A549 (cell line): ENCODE measurements at regions not wholly inside any gene's neighbourhood (a gene's known extent, or its start where the extent isn't known, plus 50 kb on each side); places are given as distances from the start of the nearest gene placed in this dataset.

ENCODE experiments used
- ATAC-seq, 2 experiments: fragments of 200-7000 bp in 1 of 2; fragments of >200 bp in 1 of 2; cut with Nextera tagmentation in 1 of 2; cut with Tn5 transposase in 1 of 2; 3 replicates each; pipeline versions ENCODE4 v1.8.0 to v1.9.1; 2018 to 2020; ENCODE audit warnings: mild to moderate bottlenecking in 1 of 2, moderate library complexity in 1 of 2
- CTCF ChIA-PET: fragments of 300-600 bp; sonication (Branson Sonifier 250); formaldehyde crosslinking; extraction: SDS; loops from one replicate; lab custom pipeline; 2021; ENCODE audit warnings: antibody characterized with exemption, inconsistent platforms; lab: Yijun Ruan, JAX
- POLR2A ChIA-PET: fragments of 350-600 bp; formaldehyde crosslinking; extraction: SDS; loops from one replicate; lab custom pipeline; 2021; ENCODE audit warnings: antibody characterized with exemption, inconsistent platforms; lab: Yijun Ruan, JAX
- DNase-seq, 2 experiments: peaks; one replicate each; pipeline versions ENCODE4 v3.0.0 to v3.0.0-alpha.2; 2011 to 2016; ENCODE audit warnings: low read depth in 1 of 2, low spot score in 1 of 2
- FAIRE-seq: peaks from 2 replicates; lab custom pipeline; 2011; peaks lifted over from hg19 to GRCh38; lab: Jason Lieb, UNC
- H3K27ac ChIP-seq, 2 experiments: fragments of >200 bp; sonication (Bioruptor Twin); formaldehyde crosslinking; 3 replicates each; pipeline ENCODE4 v1.5.1; 2016 to 2017
- H3K4me1 ChIP-seq: fragments of >200 bp; sonication (Bioruptor Twin); formaldehyde crosslinking; 3 replicates; pipeline ENCODE4 v1.6.1; 2016
- H3K4me2 ChIP-seq: fragments of >200 bp; sonication (Bioruptor Twin); formaldehyde crosslinking; 3 replicates; pipeline ENCODE4 v1.6.1; 2016
- H3K4me3 ChIP-seq: fragments of >200 bp; sonication (Bioruptor Twin); formaldehyde crosslinking; 3 replicates; pipeline ENCODE4 v1.5.1; 2016
- H3K9me3 ChIP-seq: fragments of >200 bp; sonication (Bioruptor Twin); formaldehyde crosslinking; 3 replicates; pipeline ENCODE4 v1.6.1; 2016
- EHMT2 ChIP-seq: fragments of 200-600 bp; sonication (generic); IDR thresholded peaks from 2 replicates; pipeline ENCODE4 v1.6.1; 2016; ENCODE audit warnings: antibody characterized with exemption, low read depth, mild to moderate bottlenecking, moderate library complexity
- EP300 ChIP-seq, 2 experiments: fragments of >200 bp; sonication (Bioruptor Twin); formaldehyde crosslinking; IDR thresholded peaks; 2 replicates in 1 of 2; 3 replicates in 1 of 2; pipeline ENCODE4 v1.6.1; 2016 to 2017
- ESRRA ChIP-seq: fragments of 150-350 bp; IDR thresholded peaks from 2 replicates; pipeline ENCODE4 v1.6.1; 2014; ENCODE audit warnings: mild to moderate bottlenecking, low read length, borderline replicate concordance
- HDAC2 ChIP-seq: fragments of 200-600 bp; sonication (generic); IDR thresholded peaks from 2 replicates; pipeline ENCODE4 v1.6.1; 2016
- NFE2L2 ChIP-seq: fragments of 150-350 bp; conservative IDR thresholded peaks from 2 replicates; pipeline ENCODE4 v1.6.1; 2014; ENCODE audit warnings: low read length
- NR3C1 ChIP-seq: fragments of >200 bp; sonication (Bioruptor Twin); formaldehyde crosslinking; IDR thresholded peaks from 3 replicates; pipeline ENCODE4 v1.6.1; 2017
- POLR2A ChIP-seq: IDR thresholded peaks from 2 replicates; pipeline ENCODE4 v1.6.1; 2012; ENCODE audit warnings: mild to moderate bottlenecking, low read length
- RAD21 ChIP-seq, 2 experiments: fragments of >200 bp in 1 of 2; sonication (Bioruptor Twin) in 1 of 2; formaldehyde crosslinking in 1 of 2; IDR thresholded peaks in 1 of 2; conservative IDR thresholded peaks in 1 of 2; 2 replicates in 1 of 2; 3 replicates in 1 of 2; pipeline ENCODE4 v1.6.1; 2012 to 2018; ENCODE audit warnings: inconsistent platforms in 1 of 2
- SMC3 ChIP-seq: fragments of >200 bp; sonication (Bioruptor Twin); formaldehyde crosslinking; IDR thresholded peaks from 3 replicates; pipeline ENCODE4 v1.6.1; 2018; ENCODE audit warnings: inconsistent platforms
- TP53 ChIP-seq: fragments of 250-450 bp; sonication (Bioruptor Pico); IDR thresholded peaks from 2 replicates; pipeline ENCODE4 v1.5.0; 2021; ENCODE audit warnings: mild to moderate bottlenecking, moderate library complexity
- ZNF302 ChIP-seq: fragments of 250-450 bp; sonication (Bioruptor Pico); IDR thresholded peaks from 2 replicates; pipeline ENCODE4 v1.9.0; 2021; ENCODE audit warnings: inconsistent platforms, mild to moderate bottlenecking, moderate library complexity
- WGBS: methylation state at CpG from one replicate; pipeline ENCODE4 v1.1.6; 2017; ENCODE audit errors: missing lambda C conversion rate; 5-methylcytosine and 5-hydroxymethylcytosine counted together
- TF ChIP-seq, protein P1 (sequence below): IDR thresholded peaks from 2 replicates; pipeline ENCODE4 v1.6.1; 2012
- TF ChIP-seq, protein P2 (sequence below): fragments of 200-600 bp; sonication (generic); IDR thresholded peaks from 2 replicates; pipeline ENCODE4 v1.6.1; 2016; ENCODE audit warnings: antibody characterized with exemption, mild to moderate bottlenecking, moderate library complexity
- TF ChIP-seq, protein P3 (sequence below): fragments of 250-450 bp; sonication (Bioruptor Pico); IDR thresholded peaks from 2 replicates; pipeline ENCODE4 v1.5.0; 2020; ENCODE audit warnings: low read depth, mild to moderate bottlenecking, moderate library complexity
- TF ChIP-seq, protein P4 (sequence below): fragments of >200 bp; sonication (Bioruptor Twin); formaldehyde crosslinking; IDR thresholded peaks from 3 replicates; pipeline ENCODE4 v1.5.1; 2016
- TF ChIP-seq, protein P5 (sequence below): fragments of >200 bp; sonication (Bioruptor Twin); formaldehyde crosslinking; IDR thresholded peaks from 3 replicates; pipeline ENCODE4 v1.6.1; 2016

DNA sequence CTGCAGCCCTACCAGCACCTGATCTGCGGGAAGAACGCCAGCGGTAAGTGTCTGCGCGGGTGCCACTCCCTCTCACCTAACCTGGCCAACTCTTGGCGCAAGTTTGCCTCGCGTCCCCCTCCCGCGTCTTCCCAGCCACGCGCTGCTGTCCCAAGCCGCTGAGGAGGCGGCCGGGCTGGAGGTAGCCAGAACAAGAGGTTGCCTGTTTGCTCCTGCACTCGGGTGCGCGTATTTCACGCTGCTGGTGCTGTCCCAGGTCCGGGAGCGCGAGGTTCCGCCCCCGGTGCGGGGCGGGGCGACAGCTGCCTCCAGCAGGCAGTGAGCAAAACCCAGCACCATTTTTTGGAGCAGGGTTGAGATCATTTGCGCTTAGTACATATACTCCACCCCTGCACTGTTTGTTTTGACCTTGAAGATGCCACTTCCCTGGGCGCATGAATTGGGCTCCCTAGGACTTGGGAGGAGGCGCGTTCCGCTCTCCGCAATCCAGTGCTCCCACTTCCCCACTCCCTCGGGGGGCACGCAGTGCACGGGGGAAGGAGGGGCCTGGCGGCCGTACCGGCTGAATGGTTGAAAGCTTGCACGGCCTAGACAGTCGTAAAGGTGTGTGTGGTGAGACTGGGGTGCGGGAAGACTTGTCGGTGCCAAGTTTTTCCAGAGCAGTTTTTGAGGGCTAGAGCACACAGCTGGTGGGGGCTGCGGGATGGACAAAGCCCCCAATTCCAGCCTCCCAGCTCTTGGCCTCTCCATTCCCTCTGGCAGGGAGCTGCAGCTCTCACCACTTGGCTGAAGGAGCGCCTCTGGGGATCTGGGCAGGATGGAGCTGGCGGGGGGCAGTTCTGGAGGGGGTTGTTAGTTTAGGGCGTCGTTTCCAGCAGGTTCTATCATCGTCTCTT, 226.9 kb upstream of the CRY1 start:
- ChIA-PET POLR2A (interaction anchor here (0.6 to 2.1 kb wide), 5 partner anchors 9 to 227 kb away, joined by 3 to 7 read pairs (median 4); partner anchors contain the start of gene CRY1), CTCF (interaction anchor here (1.0 to 10.8 kb wide), 20 partner anchors 8 to 291 kb away, joined by 3 to 128 read pairs (median 4); no protein-coding TSS in a partner anchor)
- WGBS: 2% methylated on average over 44 of the region's 49 CpGs
- peak overlapping the region; percentile 85 to 94 for H3K27ac ChIP-seq
- peak; percentile 32 to 54; a peak in 5 of 6 replicates for ATAC-seq
- peak overlapping the region; percentile 81 for H3K4me2 ChIP-seq
- FAIRE-seq: no peak
- DNase-seq: peak; percentile 81 to 82
- H3K4me1 ChIP-seq: peaks cover 34% of the 10 kb centered on the region; the same call in 2 of the 3 replicates
- TF ChIP-seq, protein P1, sequence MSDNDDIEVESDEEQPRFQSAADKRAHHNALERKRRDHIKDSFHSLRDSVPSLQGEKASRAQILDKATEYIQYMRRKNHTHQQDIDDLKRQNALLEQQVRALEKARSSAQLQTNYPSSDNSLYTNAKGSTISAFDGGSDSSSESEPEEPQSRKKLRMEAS: peak; percentile 33
- TF ChIP-seq TP53 (CRISPR knock-in tag) (no peak), ESRRA (no peak), ZNF302 (CRISPR knock-in tag) (no peak), POLR2A (peak; percentile 46; the same call in 1 of the 2 replicates), SMC3 (no peak; the same call in 2 of the 3 replicates), HDAC2 (peak; percentile 15; the same call in 1 of the 2 replicates)
- TF ChIP-seq, protein P2, sequence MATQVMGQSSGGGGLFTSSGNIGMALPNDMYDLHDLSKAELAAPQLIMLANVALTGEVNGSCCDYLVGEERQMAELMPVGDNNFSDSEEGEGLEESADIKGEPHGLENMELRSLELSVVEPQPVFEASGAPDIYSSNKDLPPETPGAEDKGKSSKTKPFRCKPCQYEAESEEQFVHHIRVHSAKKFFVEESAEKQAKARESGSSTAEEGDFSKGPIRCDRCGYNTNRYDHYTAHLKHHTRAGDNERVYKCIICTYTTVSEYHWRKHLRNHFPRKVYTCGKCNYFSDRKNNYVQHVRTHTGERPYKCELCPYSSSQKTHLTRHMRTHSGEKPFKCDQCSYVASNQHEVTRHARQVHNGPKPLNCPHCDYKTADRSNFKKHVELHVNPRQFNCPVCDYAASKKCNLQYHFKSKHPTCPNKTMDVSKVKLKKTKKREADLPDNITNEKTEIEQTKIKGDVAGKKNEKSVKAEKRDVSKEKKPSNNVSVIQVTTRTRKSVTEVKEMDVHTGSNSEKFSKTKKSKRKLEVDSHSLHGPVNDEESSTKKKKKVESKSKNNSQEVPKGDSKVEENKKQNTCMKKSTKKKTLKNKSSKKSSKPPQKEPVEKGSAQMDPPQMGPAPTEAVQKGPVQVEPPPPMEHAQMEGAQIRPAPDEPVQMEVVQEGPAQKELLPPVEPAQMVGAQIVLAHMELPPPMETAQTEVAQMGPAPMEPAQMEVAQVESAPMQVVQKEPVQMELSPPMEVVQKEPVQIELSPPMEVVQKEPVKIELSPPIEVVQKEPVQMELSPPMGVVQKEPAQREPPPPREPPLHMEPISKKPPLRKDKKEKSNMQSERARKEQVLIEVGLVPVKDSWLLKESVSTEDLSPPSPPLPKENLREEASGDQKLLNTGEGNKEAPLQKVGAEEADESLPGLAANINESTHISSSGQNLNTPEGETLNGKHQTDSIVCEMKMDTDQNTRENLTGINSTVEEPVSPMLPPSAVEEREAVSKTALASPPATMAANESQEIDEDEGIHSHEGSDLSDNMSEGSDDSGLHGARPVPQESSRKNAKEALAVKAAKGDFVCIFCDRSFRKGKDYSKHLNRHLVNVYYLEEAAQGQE: peak; percentile 67; the same call in 1 of the 2 replicates
- TF ChIP-seq, all 56 proteins: peak for 4
- Histone ChIP-seq H3K4me3 (peak overlapping the region; percentile 88), H3K9me3 (no peaks in the 10 kb centered on the region)

DNA sequence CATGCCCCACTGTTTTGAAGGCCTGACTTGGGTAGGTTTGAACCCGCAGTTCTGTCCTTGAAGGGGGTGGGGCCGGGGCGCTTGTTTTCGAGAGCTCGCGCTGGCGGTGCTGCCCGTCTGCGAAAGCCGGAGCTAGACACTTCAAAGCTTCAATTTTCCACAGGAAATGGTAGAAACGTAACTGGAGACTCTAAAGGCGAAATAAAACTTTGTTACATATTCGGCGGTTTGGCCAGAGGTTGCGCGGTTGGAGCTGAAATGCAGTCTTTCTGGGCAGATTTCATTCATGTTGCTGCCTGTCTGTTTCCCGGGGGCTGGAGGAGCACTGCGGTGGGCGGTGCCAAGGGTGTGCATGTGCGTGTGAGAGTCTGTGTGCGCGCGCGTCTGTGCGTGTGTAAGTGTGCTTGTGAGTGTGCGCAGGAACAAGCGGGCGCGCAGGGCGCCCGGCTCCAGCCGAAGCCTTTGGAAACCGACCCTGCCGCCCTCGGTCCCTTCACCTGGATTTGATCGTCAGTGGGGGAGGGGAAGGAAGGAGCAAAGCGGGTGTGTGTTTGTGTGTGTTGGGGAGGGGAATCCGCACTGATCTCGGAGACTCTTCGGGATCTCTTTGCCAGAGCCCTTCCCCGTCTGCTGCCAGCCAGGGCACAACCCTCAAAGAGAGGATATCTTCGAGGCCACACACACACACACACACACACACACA, 227.7 kb upstream of the CRY1 start:
- ATAC-seq (peak; percentile 14 to 19; a peak in 3 of 6 replicates), FAIRE-seq (no peak), DNase-seq (peak; percentile 37 to 71)
- Histone ChIP-seq H3K27ac (peak overlapping the region; percentile 85 to 94), H3K4me2 (peak overlapping the region; percentile 81), H3K9me3 (no peaks in the 10 kb centered on the region), H3K4me1 (peaks cover 37% of the 10 kb centered on the region; the same call in 2 of the 3 replicates), H3K4me3 (peak overlapping the region; percentile 88)
- 3% methylated on average over 40 of the region's 42 CpGs for WGBS
- TF ChIP-seq, protein P3, sequence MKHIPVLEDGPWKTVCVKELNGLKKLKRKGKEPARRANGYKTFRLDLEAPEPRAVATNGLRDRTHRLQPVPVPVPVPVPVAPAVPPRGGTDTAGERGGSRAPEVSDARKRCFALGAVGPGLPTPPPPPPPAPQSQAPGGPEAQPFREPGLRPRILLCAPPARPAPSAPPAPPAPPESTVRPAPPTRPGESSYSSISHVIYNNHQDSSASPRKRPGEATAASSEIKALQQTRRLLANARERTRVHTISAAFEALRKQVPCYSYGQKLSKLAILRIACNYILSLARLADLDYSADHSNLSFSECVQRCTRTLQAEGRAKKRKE (CRISPR knock-in tag): no peak
- no peak for TF ChIP-seq POLR2A
- no peak for TF ChIP-seq NR3C1
- 0 out of 5 replicates have a peak, but pooled peaks of 1 of the 2 experiments have one; percentile 29 for TF ChIP-seq RAD21 (conservative IDR thresholded peaks at IDR 0.05 in 1 of 2, IDR thresholded peaks at IDR 0.05 in 1 of 2)
- TF ChIP-seq HDAC2: peak; percentile 65; the same call in 1 of the 2 replicates
- TF ChIP-seq EP300 (IDR thresholded peaks at IDR 0.05): no peak
- TF ChIP-seq, protein P1: peak; percentile 60
- TF ChIP-seq NFE2L2: no peak
- TF ChIP-seq, protein P4, sequence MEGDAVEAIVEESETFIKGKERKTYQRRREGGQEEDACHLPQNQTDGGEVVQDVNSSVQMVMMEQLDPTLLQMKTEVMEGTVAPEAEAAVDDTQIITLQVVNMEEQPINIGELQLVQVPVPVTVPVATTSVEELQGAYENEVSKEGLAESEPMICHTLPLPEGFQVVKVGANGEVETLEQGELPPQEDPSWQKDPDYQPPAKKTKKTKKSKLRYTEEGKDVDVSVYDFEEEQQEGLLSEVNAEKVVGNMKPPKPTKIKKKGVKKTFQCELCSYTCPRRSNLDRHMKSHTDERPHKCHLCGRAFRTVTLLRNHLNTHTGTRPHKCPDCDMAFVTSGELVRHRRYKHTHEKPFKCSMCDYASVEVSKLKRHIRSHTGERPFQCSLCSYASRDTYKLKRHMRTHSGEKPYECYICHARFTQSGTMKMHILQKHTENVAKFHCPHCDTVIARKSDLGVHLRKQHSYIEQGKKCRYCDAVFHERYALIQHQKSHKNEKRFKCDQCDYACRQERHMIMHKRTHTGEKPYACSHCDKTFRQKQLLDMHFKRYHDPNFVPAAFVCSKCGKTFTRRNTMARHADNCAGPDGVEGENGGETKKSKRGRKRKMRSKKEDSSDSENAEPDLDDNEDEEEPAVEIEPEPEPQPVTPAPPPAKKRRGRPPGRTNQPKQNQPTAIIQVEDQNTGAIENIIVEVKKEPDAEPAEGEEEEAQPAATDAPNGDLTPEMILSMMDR: no peak
- TF ChIP-seq, protein P5, sequence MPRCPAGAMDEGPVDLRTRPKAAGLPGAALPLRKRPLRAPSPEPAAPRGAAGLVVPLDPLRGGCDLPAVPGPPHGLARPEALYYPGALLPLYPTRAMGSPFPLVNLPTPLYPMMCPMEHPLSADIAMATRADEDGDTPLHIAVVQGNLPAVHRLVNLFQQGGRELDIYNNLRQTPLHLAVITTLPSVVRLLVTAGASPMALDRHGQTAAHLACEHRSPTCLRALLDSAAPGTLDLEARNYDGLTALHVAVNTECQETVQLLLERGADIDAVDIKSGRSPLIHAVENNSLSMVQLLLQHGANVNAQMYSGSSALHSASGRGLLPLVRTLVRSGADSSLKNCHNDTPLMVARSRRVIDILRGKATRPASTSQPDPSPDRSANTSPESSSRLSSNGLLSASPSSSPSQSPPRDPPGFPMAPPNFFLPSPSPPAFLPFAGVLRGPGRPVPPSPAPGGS: no peak
- TF ChIP-seq EHMT2: no peak
- CTCF ChIA-PET: interaction anchor here (0.6 to 10.8 kb wide), 17 partner anchors 11 to 286 kb away, joined by 3 to 128 read pairs (median 4); no protein-coding TSS in a partner anchor
- POLR2A ChIA-PET: interaction anchor here (0.5 to 2.1 kb wide), 4 partner anchors 23 to 567 kb away, joined by 3 to 7 read pairs (median 5); partner anchors contain the start of gene CRY1
